Suprapubic skin (tissue), 3 donors: ENCODE measurements at regions not wholly inside any gene's neighbourhood (a gene's known extent, or its start where the extent isn't known, plus 50 kb on each side); places are given as distances from the start of the nearest gene placed in this dataset.

Experiments
- CTCF ChIP-seq, 2 donors: fragments of 200-600 bp in 1 of 2; fragments of 450-650 bp in 1 of 2; sonication (generic) in 1 of 2; IDR thresholded peaks; one replicate each; pipeline ENCODE4 v1.5.1; 2016 to 2019; ENCODE audit warnings: antibody characterized with exemption in 2 of 2, mild to moderate bottlenecking in 1 of 2, moderate library complexity in 1 of 2
- EP300 ChIP-seq: sonication (generic); formaldehyde crosslinking; IDR thresholded peaks from one replicate; pipeline ENCODE4 v1.6.1; 2017; ENCODE audit warnings: antibody characterized with exemption
- POLR2A ChIP-seq, 2 donors: fragments of 450-650 bp; IDR thresholded peaks; one replicate each; pipeline ENCODE4 v1.6.1; 2017; ENCODE audit warnings: antibody characterized with exemption in 2 of 2, mild to moderate bottlenecking in 2 of 2, moderate library complexity in 2 of 2

- TF ChIP-seq POLR2A (IDR thresholded peaks at IDR 0.05): no peak
- TF ChIP-seq EP300: no peak
- TF ChIP-seq CTCF (IDR thresholded peaks at IDR 0.05): no peak
Observed at GRCh38 chr1:87169263-87169910, 159.3 kb upstream of the LMO4 start.
